ENCODE measurements at regions not wholly inside any gene's neighbourhood (a gene's known extent, or its start where the extent isn't known, plus 50 kb on each side); places are given as distances from the start of the nearest gene placed in this dataset.

- Histone ChIP-seq H3K27me3 (replicated peaks; ENCODE audit: insufficient read depth) (no peaks in the 10 kb centered on the region), H3K4me1 (ENCODE audit: control insufficient read depth in 1 of 2, low read depth in 2 of 2) (no peaks in the 10 kb centered on the region), H3K36me3 (no peaks in the 10 kb centered on the region), H3K27ac (no peak overlapping the region), H3K9me3 (no peaks in the 10 kb centered on the region), H3K4me3 (no peak overlapping the region)
- no peak for TF ChIP-seq CTCF (IDR thresholded peaks at IDR 0.05)
- no peak for ATAC-seq (ENCODE audit: insufficient number of reproducible peaks, low FRiP score, low read depth)
- DNase-seq (ENCODE audit: low spot score), result no peak
Measured at GRCh38 chr6:68307301-68307700, 327.8 kb upstream of the ADGRB3 start.

- no peaks in the 10 kb centered on the region for H3K9me3 ChIP-seq
- no peak overlapping the region for H3K27ac ChIP-seq
- no peaks in the 10 kb centered on the region for H3K27me3 ChIP-seq (replicated peaks; ENCODE audit: insufficient read depth)
- DNase-seq (ENCODE audit: low spot score) (no peak), ATAC-seq (ENCODE audit: insufficient number of reproducible peaks, low FRiP score, low read depth) (no peak)
- H3K4me1 ChIP-seq (ENCODE audit: control insufficient read depth in 1 of 2, low read depth in 2 of 2), result no peaks in the 10 kb centered on the region
- TF ChIP-seq CTCF (IDR thresholded peaks at IDR 0.05), result no peak
- no peak overlapping the region for H3K4me3 ChIP-seq
- no peaks in the 10 kb centered on the region for H3K36me3 ChIP-seq
Measured at GRCh38 chr6:68296126-68296525, 339.0 kb upstream of the ADGRB3 start.

- ATAC-seq (ENCODE audit: insufficient number of reproducible peaks, low FRiP score, low read depth) (no peak), DNase-seq (ENCODE audit: low spot score) (no peak)
- no peaks in the 10 kb centered on the region for H3K36me3 ChIP-seq
- no peak overlapping the region for H3K27ac ChIP-seq
- H3K27me3 ChIP-seq (replicated peaks; ENCODE audit: insufficient read depth), result no peaks in the 10 kb centered on the region
- H3K9me3 ChIP-seq, result no peaks in the 10 kb centered on the region
- no peak overlapping the region for H3K4me3 ChIP-seq
- H3K4me1 ChIP-seq (ENCODE audit: control insufficient read depth in 1 of 2, low read depth in 2 of 2), result no peaks in the 10 kb centered on the region
- TF ChIP-seq CTCF (IDR thresholded peaks at IDR 0.05), result no peak
Measured at GRCh38 chr6:68282646-68283045, 352.4 kb upstream of the ADGRB3 start.

GRCh38 chr6:68279793-68280557, 355.1 kb upstream of the ADGRB3 start:
- no peaks in the 10 kb centered on the region for H3K9me3 ChIP-seq
- H3K36me3 ChIP-seq, result no peaks in the 10 kb centered on the region
- no peak overlapping the region for H3K27ac ChIP-seq
- no peak for TF ChIP-seq CTCF (IDR thresholded peaks at IDR 0.05)
- H3K4me3 ChIP-seq, result no peak overlapping the region
- H3K27me3 ChIP-seq (replicated peaks; ENCODE audit: insufficient read depth), result no peaks in the 10 kb centered on the region
- no peak for DNase-seq (ENCODE audit: low spot score)
- no peaks in the 10 kb centered on the region for H3K4me1 ChIP-seq (ENCODE audit: control insufficient read depth in 1 of 2, low read depth in 2 of 2)
- no peak for ATAC-seq (ENCODE audit: insufficient number of reproducible peaks, low FRiP score, low read depth)

- no peaks in the 10 kb centered on the region for H3K27me3 ChIP-seq (replicated peaks; ENCODE audit: insufficient read depth)
- no peak for DNase-seq (ENCODE audit: low spot score)
- no peaks in the 10 kb centered on the region for H3K36me3 ChIP-seq
- no peaks in the 10 kb centered on the region for H3K4me1 ChIP-seq (ENCODE audit: control insufficient read depth in 1 of 2, low read depth in 2 of 2)
- H3K9me3 ChIP-seq, result no peaks in the 10 kb centered on the region
- no peak overlapping the region for H3K27ac ChIP-seq
- ATAC-seq (ENCODE audit: insufficient number of reproducible peaks, low FRiP score, low read depth), result no peak
- H3K4me3 ChIP-seq, result no peak overlapping the region
- no peak for TF ChIP-seq CTCF (IDR thresholded peaks at IDR 0.05)
Measured at GRCh38 chr6:68273297-68273696, 361.8 kb upstream of the ADGRB3 start.

Measured in thoracic aorta (tissue), 2 donors.